H1 (cell line): ENCODE measurements at regions not wholly inside any gene's neighbourhood (a gene's known extent, or its start where the extent isn't known, plus 50 kb on each side); places are given as distances from the start of the nearest gene placed in this dataset.

Experiments
- CTCF ChIA-PET: fragments of 300-600 bp; sonication (Branson Sonifier 250); formaldehyde crosslinking; loops from one replicate; lab custom pipeline; 2021; ENCODE audit not compliant: partially characterized antibody; lab: Charles Lee
- POLR2A ChIA-PET: fragments of 300-600 bp; sonication (Branson Sonifier 250); formaldehyde crosslinking; loops from one replicate; lab custom pipeline; 2021; ENCODE audit warnings: inconsistent platforms; ENCODE audit not compliant: partially characterized antibody; lab: Charles Lee
- DNase-seq, 2 experiments: peaks; one replicate each; pipeline versions ENCODE4 v3.0.0 to v3.0.0-alpha.2; 2010 to 2022; ENCODE audit warnings: low spot score in 2 of 2, low read depth in 1 of 2, mixed read lengths in 1 of 2
- FAIRE-seq: peaks from 2 replicates; lab custom pipeline; 2011; peaks lifted over from hg19 to GRCh38; lab: Jason Lieb, UNC
- H2AFZ ChIP-seq: 2 replicates; pipeline ENCODE4 v1.8.1; 2012; ENCODE audit warnings: low read length, inconsistent platforms
- H2AK5ac ChIP-seq: 2 replicates; pipeline ENCODE4 v1.6.1; 2013; ENCODE audit warnings: low read depth, low read length
- H2BK120ac ChIP-seq: replicated peaks from 2 replicates; pipeline ENCODE3; 2013; ENCODE audit warnings: low read depth, low read length, inconsistent platforms
- H2BK12ac ChIP-seq: 2 replicates; pipeline ENCODE4 v1.6.1; 2013; ENCODE audit warnings: low read depth, low read length
- H2BK15ac ChIP-seq: 2 replicates; pipeline ENCODE4 v1.6.1; 2013; ENCODE audit warnings: low read length
- H2BK20ac ChIP-seq: 2 replicates; pipeline ENCODE4 v1.6.1; 2013; ENCODE audit warnings: low read length
- H2BK5ac ChIP-seq: 2 replicates; pipeline ENCODE4 v1.6.1; 2013; ENCODE audit warnings: low read depth, low read length
- H3K14ac ChIP-seq: 2 replicates; pipeline ENCODE4 v1.6.1; 2013; ENCODE audit warnings: inconsistent platforms; ENCODE audit not compliant: insufficient read length
- H3K18ac ChIP-seq: 2 replicates; pipeline ENCODE4 v1.6.1; 2013; ENCODE audit warnings: low read length; ENCODE audit errors: extremely low read depth
- H3K23ac ChIP-seq: 2 replicates; pipeline ENCODE4 v1.6.1; 2013; ENCODE audit warnings: inconsistent platforms; ENCODE audit not compliant: insufficient read length
- H3K23me2 ChIP-seq: 2 replicates; pipeline ENCODE4 v1.6.1; 2013; ENCODE audit warnings: low read depth, low read length
- H3K27ac ChIP-seq: 2 replicates; pipeline ENCODE4 v1.6.1; 2011; ENCODE audit warnings: low read depth, low read length, inconsistent platforms
- H3K27me3 ChIP-seq, 4 experiments: replicated peaks in 1 of 4; 1 replicate in 1 of 4; 2 replicates in 3 of 4; pipeline versions ENCODE4 v1.6.1 to v1.8.1; 2011 to 2013; ENCODE audit warnings: low read length in 3 of 4, mild to moderate bottlenecking in 3 of 4, inconsistent platforms in 2 of 4, mixed read lengths in 2 of 4, moderate library complexity in 1 of 4; ENCODE audit not compliant: control insufficient read depth in 3 of 4, insufficient read depth in 3 of 4; ENCODE audit errors: extremely low read depth in 1 of 4
- H3K36me3 ChIP-seq, 4 experiments: 2 replicates each; pipeline versions ENCODE4 v1.6.1 to v1.8.1; 2011 to 2013; ENCODE audit warnings: mild to moderate bottlenecking in 4 of 4, low read length in 3 of 4, moderate library complexity in 2 of 4, control low read depth in 1 of 4, inconsistent platforms in 1 of 4; ENCODE audit not compliant: insufficient read depth in 4 of 4, control insufficient read depth in 2 of 4
- H3K4ac ChIP-seq: replicated peaks from 2 replicates; pipeline ENCODE3; 2013; ENCODE audit warnings: low read length, low read depth, mixed read lengths, inconsistent platforms; ENCODE audit not compliant: insufficient read length
- H3K4me1 ChIP-seq, 4 experiments: replicated peaks in 1 of 4; 1 replicate in 1 of 4; 2 replicates in 3 of 4; pipeline versions ENCODE4 v1.6.1 to v1.8.1; 2011 to 2013; ENCODE audit warnings: low read length in 3 of 4, inconsistent platforms in 2 of 4, mixed read lengths in 1 of 4; ENCODE audit not compliant: insufficient read depth in 4 of 4, control insufficient read depth in 3 of 4
- H3K4me2 ChIP-seq, 2 experiments: 2 replicates each; pipeline versions ENCODE4 v1.6.1 to v1.8.1; 2011 to 2013; ENCODE audit warnings: low read depth in 2 of 2, low read length in 2 of 2, control low read depth in 1 of 2, inconsistent platforms in 1 of 2, mild to moderate bottlenecking in 1 of 2; ENCODE audit not compliant: insufficient read depth in 1 of 2
- H3K4me3 ChIP-seq, 4 experiments: fragments of 200-600, 300-600 bp in 1 of 4; sonication (generic), shearing (Covaris generic), sonication (Bioruptor Twin) in 1 of 4; 2 replicates each; pipeline versions ENCODE4 v1.5.1 to v1.8.1; 2011 to 2016; ENCODE audit warnings: low read length in 4 of 4, low read depth in 3 of 4, control low read depth in 2 of 4, inconsistent platforms in 2 of 4, mild to moderate bottlenecking in 2 of 4, mixed read lengths in 1 of 4, moderate library complexity in 1 of 4; ENCODE audit not compliant: insufficient read depth in 2 of 4; ENCODE audit errors: extremely low read depth in 1 of 4
- H3K56ac ChIP-seq: replicated peaks from 2 replicates; pipeline ENCODE3; 2013; ENCODE audit warnings: low read depth, mild to moderate bottlenecking, mixed read lengths, low read length, inconsistent platforms; ENCODE audit not compliant: insufficient read length
- H3K79me1 ChIP-seq: 2 replicates; pipeline ENCODE4 v1.6.1; 2013; ENCODE audit warnings: low read depth, low read length, control low read depth
- H3K79me2 ChIP-seq, 2 experiments: 2 replicates each; pipeline versions ENCODE4 v1.6.1 to v1.8.1; 2012 to 2013; ENCODE audit warnings: low read length in 2 of 2, mild to moderate bottlenecking in 2 of 2, inconsistent platforms in 1 of 2; ENCODE audit not compliant: insufficient read depth in 2 of 2, control insufficient read depth in 1 of 2
- H3K9ac ChIP-seq, 4 experiments: replicated peaks in 1 of 4; 1 replicate in 1 of 4; 2 replicates in 3 of 4; pipeline versions ENCODE4 v1.6.1 to v1.8.1; 2011 to 2013; ENCODE audit warnings: low read depth in 3 of 4, low read length in 3 of 4, control low read depth in 2 of 4, mild to moderate bottlenecking in 2 of 4, moderate library complexity in 2 of 4, inconsistent platforms in 1 of 4; ENCODE audit errors: extremely low read depth in 1 of 4
- H3K9me3 ChIP-seq, 2 experiments: 2 replicates each; pipeline versions ENCODE4 v1.6.1 to v1.8.1; 2012 to 2013; ENCODE audit warnings: mild to moderate bottlenecking in 2 of 2, moderate library complexity in 2 of 2, control low read depth in 1 of 2, inconsistent platforms in 1 of 2, low read depth in 1 of 2, low read length in 1 of 2, mixed read lengths in 1 of 2; ENCODE audit not compliant: insufficient read depth in 2 of 2
- H4K20me1 ChIP-seq, 2 experiments: replicated peaks in 1 of 2; 2 replicates each; pipeline versions ENCODE3 to v1.8.1; 2011 to 2013; ENCODE audit warnings: inconsistent platforms in 2 of 2, low read length in 2 of 2, mild to moderate bottlenecking in 1 of 2; ENCODE audit not compliant: insufficient read depth in 2 of 2, control insufficient read depth in 1 of 2
- H4K5ac ChIP-seq: 2 replicates; pipeline ENCODE4 v1.6.1; 2013; ENCODE audit warnings: low read length, low read depth, mixed read lengths, inconsistent platforms; ENCODE audit not compliant: insufficient read length
- H4K8ac ChIP-seq: 2 replicates; pipeline ENCODE4 v1.8.0; 2013; ENCODE audit warnings: mild to moderate bottlenecking, moderate library complexity, low read length, inconsistent platforms; ENCODE audit not compliant: insufficient read depth; ENCODE audit errors: extremely low read depth
- H4K91ac ChIP-seq: replicated peaks from 2 replicates; pipeline ENCODE3; 2013; ENCODE audit warnings: low read length, mixed read lengths, inconsistent platforms; ENCODE audit not compliant: insufficient read length
- BACH1 ChIP-seq: IDR thresholded peaks from 2 replicates; pipeline ENCODE4 v1.6.1; 2012; ENCODE audit warnings: low read length, improper control_type of control experiment
- CTBP2 ChIP-seq: IDR thresholded peaks from 2 replicates; pipeline ENCODE4 v1.7.0; 2011; ENCODE audit warnings: borderline replicate concordance, mild to moderate bottlenecking, moderate library complexity, mixed read lengths, low read length; ENCODE audit not compliant: insufficient read depth, insufficient read length
- EGR1 ChIP-seq: IDR thresholded peaks from 2 replicates; pipeline ENCODE4 v1.6.1; 2011; ENCODE audit warnings: low read depth, low read length, borderline replicate concordance
- HDAC6 ChIP-seq: IDR thresholded peaks from one replicate; pipeline ENCODE4 v1.7.1; 2012; ENCODE audit warnings: low read depth, mild to moderate bottlenecking, inconsistent platforms, low read length, moderate library complexity
- MAX ChIP-seq: IDR thresholded peaks from 2 replicates; pipeline ENCODE4 v1.6.1; 2012; ENCODE audit warnings: inconsistent platforms
- POU5F1 ChIP-seq: IDR thresholded peaks from 2 replicates; pipeline ENCODE4 v1.6.1; 2011; ENCODE audit warnings: low read depth, mild to moderate bottlenecking, low read length, moderate library complexity
- SAP30 ChIP-seq: fragments of 300-600 bp; sonication (generic); IDR thresholded peaks from 2 replicates; pipeline ENCODE4 v1.7.1; 2012; ENCODE audit warnings: low read length, moderate library complexity, mild to moderate bottlenecking, inconsistent platforms; ENCODE audit not compliant: insufficient read depth, insufficient replicate concordance
- SP2 ChIP-seq: IDR thresholded peaks from 2 replicates; pipeline ENCODE4 v1.6.1; 2012; ENCODE audit warnings: mild to moderate bottlenecking, low read length, inconsistent platforms
- SP4 ChIP-seq: IDR thresholded peaks from 2 replicates; pipeline ENCODE4 v1.6.1; 2012; ENCODE audit warnings: low read length, inconsistent platforms
- TBP ChIP-seq: IDR thresholded peaks from 2 replicates; pipeline ENCODE4 v1.6.1; 2011; ENCODE audit warnings: low read depth, low read length, improper control_type of control experiment
- YY1 ChIP-seq: IDR thresholded peaks from 2 replicates; pipeline ENCODE4 v1.6.1; 2011; ENCODE audit warnings: low read depth, mild to moderate bottlenecking, low read length
- WGBS, 2 experiments: shearing (Covaris generic) in 1 of 2; methylation state at CpG; one replicate each; pipeline versions ENCODE4 v1.1.6 to v1.1.7; 2013 to 2015; ENCODE audit warnings: low lambda C conversion rate in 2 of 2, mixed read lengths in 2 of 2, inconsistent platforms in 1 of 2, low coverage in 1 of 2, missing lambda C conversion rate in 1 of 2; ENCODE audit not compliant: insufficient replicate concordance in 2 of 2, insufficient coverage in 1 of 2, insufficient read length in 1 of 2; ENCODE audit errors: extremely low coverage in 1 of 2, missing lambda C conversion rate in 1 of 2; 5-methylcytosine and 5-hydroxymethylcytosine counted together
- TF ChIP-seq, protein P1 (sequence below): IDR thresholded peaks from 2 replicates; pipeline ENCODE4 v1.6.1; 2011; ENCODE audit warnings: low read depth, mild to moderate bottlenecking, low read length; ENCODE audit not compliant: insufficient read depth

GRCh38 chr10:59085711-59086502, 90.5 kb upstream of the PHYHIPL start:
- no peak overlapping the region for H2BK12ac ChIP-seq
- no peak overlapping the region for H4K8ac ChIP-seq
- no peaks in the 10 kb centered on the region for H4K20me1 ChIP-seq
- H3K79me1 ChIP-seq: no peaks in the 10 kb centered on the region
- H2AK5ac ChIP-seq: no peak overlapping the region
- no peak for FAIRE-seq
- POLR2A ChIA-PET: no interaction called here
- no peak overlapping the region for H4K91ac ChIP-seq
- no peak overlapping the region for H2BK120ac ChIP-seq
- no peak overlapping the region for H3K4ac ChIP-seq
- no peak overlapping the region for H3K27ac ChIP-seq
- H3K4me1 ChIP-seq: no peaks in the 10 kb centered on the region
- TF ChIP-seq CTBP2 (no peak), TBP (no peak), HDAC6 (no peak), BACH1 (no peak), POU5F1 (no peak), EGR1 (no peak), SP4 (no peak), SP2 (no peak), MAX (no peak), YY1 (no peak), SAP30 (no peak)
- TF ChIP-seq, protein P1, sequence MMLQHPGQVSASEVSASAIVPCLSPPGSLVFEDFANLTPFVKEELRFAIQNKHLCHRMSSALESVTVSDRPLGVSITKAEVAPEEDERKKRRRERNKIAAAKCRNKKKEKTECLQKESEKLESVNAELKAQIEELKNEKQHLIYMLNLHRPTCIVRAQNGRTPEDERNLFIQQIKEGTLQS: no peak
- no peaks in the 10 kb centered on the region for H3K79me2 ChIP-seq
- H2BK20ac ChIP-seq: no peak overlapping the region
- H3K9ac ChIP-seq: no peak overlapping the region
- WGBS, 2 experiments: 89% methylated on average over 6 of the region's 6 CpGs; no CpG with 5 or more reads in 1 of the 2 experiments
- no peak overlapping the region for H3K14ac ChIP-seq
- H2AFZ ChIP-seq: no peak overlapping the region
- no peak overlapping the region for H2BK5ac ChIP-seq
- H3K23me2 ChIP-seq: no peaks in the 10 kb centered on the region; the same call in 1 of the 2 replicates
- CTCF ChIA-PET: no interaction called here
- H3K4me2 ChIP-seq: no peak overlapping the region
- H3K4me3 ChIP-seq: no peak overlapping the region
- no peak overlapping the region for H3K23ac ChIP-seq
- H2BK15ac ChIP-seq: no peak overlapping the region
- H3K9me3 ChIP-seq: no peaks in the 10 kb centered on the region
- no peak for DNase-seq
- peaks cover 0 to 2% (median 0%) of the 10 kb centered on the region in 4 experiments; a peak in 2 of 7 replicates for H3K27me3 ChIP-seq
- H4K5ac ChIP-seq: no peak overlapping the region
- no peak overlapping the region for H3K18ac ChIP-seq
- no peak overlapping the region for H3K56ac ChIP-seq
- no peaks in the 10 kb centered on the region for H3K36me3 ChIP-seq
